IPS-20b (cell line): ENCODE measurements at regions not wholly inside any gene's neighbourhood (a gene's known extent, or its start where the extent isn't known, plus 50 kb on each side); places are given as distances from the start of the nearest gene placed in this dataset.
A peak's percentile ranks its signal among the peaks of the same experiment; 100 is the strongest.

Experiments
- H3K27ac ChIP-seq: one replicate; pipeline ENCODE4 v1.5.1; 2013; ENCODE audit warnings: low read length
- H3K27me3 ChIP-seq: 2 replicates; pipeline ENCODE4 v1.6.1; 2013; ENCODE audit warnings: mild to moderate bottlenecking, low read length, inconsistent platforms; ENCODE audit not compliant: insufficient read depth
- H3K36me3 ChIP-seq: 2 replicates; pipeline ENCODE4 v1.6.1; 2013; ENCODE audit warnings: low read depth, mild to moderate bottlenecking, inconsistent platforms, low read length, moderate library complexity; ENCODE audit not compliant: insufficient read depth
- H3K4me1 ChIP-seq: 2 replicates; pipeline ENCODE4 v1.6.1; 2013; ENCODE audit warnings: mild to moderate bottlenecking, control low read depth, inconsistent platforms, low read length, moderate library complexity; ENCODE audit not compliant: insufficient read depth
- H3K4me3 ChIP-seq: 2 replicates; pipeline ENCODE4 v1.5.1; 2013; ENCODE audit warnings: mild to moderate bottlenecking, low read length, inconsistent platforms
- H3K9ac ChIP-seq: 2 replicates; pipeline ENCODE4 v1.6.1; 2013; ENCODE audit warnings: low read depth, mild to moderate bottlenecking, inconsistent platforms, low read length, moderate library complexity
- H3K9me3 ChIP-seq: 2 replicates; pipeline ENCODE4 v1.6.1; 2013; ENCODE audit warnings: mild to moderate bottlenecking, low read depth, low read length, inconsistent platforms; ENCODE audit not compliant: insufficient read depth

GRCh38 chr2:151071906-151072305 is 189.8 kb downstream of the RBM43 start:
- Histone ChIP-seq H3K36me3 (no peaks in the 10 kb centered on the region), H3K27me3 (no peaks in the 10 kb centered on the region), H3K9ac (no peak overlapping the region), H3K4me1 (peaks cover 22% of the 10 kb centered on the region), H3K9me3 (no peaks in the 10 kb centered on the region), H3K27ac (no peak overlapping the region), H3K4me3 (no peak overlapping the region)

- peaks cover 22% of the 10 kb centered on the region for H3K4me1 ChIP-seq
- H3K4me3 ChIP-seq = peak overlapping the region; percentile 15; the same call in 1 of the 2 replicates
- no peaks in the 10 kb centered on the region for H3K9me3 ChIP-seq
- H3K36me3 ChIP-seq = no peaks in the 10 kb centered on the region
- H3K27me3 ChIP-seq = no peaks in the 10 kb centered on the region
- no peak overlapping the region for H3K9ac ChIP-seq
- H3K27ac ChIP-seq = no peak overlapping the region
Measured at GRCh38 chr2:151071382-151071781, 190.3 kb downstream of the RBM43 start.

- no peaks in the 10 kb centered on the region for H3K36me3 ChIP-seq
- H3K9ac ChIP-seq = no peak overlapping the region
- no peaks in the 10 kb centered on the region for H3K9me3 ChIP-seq
- H3K4me1 ChIP-seq = peaks cover 22% of the 10 kb centered on the region
- H3K27me3 ChIP-seq = no peaks in the 10 kb centered on the region
- peak overlapping the region; percentile 11; the same call in 1 of the 2 replicates for H3K4me3 ChIP-seq
- H3K27ac ChIP-seq = peak overlapping the region; percentile 48
Measured at GRCh38 chr2:151070253-151070652, 191.4 kb downstream of the RBM43 start.

- H3K27me3 ChIP-seq = no peaks in the 10 kb centered on the region
- peaks cover 28% of the 10 kb centered on the region for H3K4me1 ChIP-seq
Measured at GRCh38 chr2:151067658-151068369, 193.8 kb downstream of the RBM43 start.

GRCh38 chr2:151063271-151063670 is 198.4 kb downstream of the RBM43 start:
- H3K9me3 ChIP-seq = no peaks in the 10 kb centered on the region
- peaks cover 6% of the 10 kb centered on the region; the same call in 1 of the 2 replicates for H3K4me1 ChIP-seq
- no peak overlapping the region for H3K27ac ChIP-seq
- no peak overlapping the region for H3K4me3 ChIP-seq
- no peak overlapping the region for H3K9ac ChIP-seq
- no peaks in the 10 kb centered on the region for H3K27me3 ChIP-seq
- H3K36me3 ChIP-seq = no peaks in the 10 kb centered on the region

More at GRCh38 chr2:151067658-151068369, 193.8 kb downstream of the RBM43 start:
- Histone ChIP-seq H3K36me3 (no peaks in the 10 kb centered on the region), H3K9ac (no peak overlapping the region), H3K4me3 (no peak overlapping the region), H3K27ac (no peak overlapping the region), H3K9me3 (no peaks in the 10 kb centered on the region)

- H3K27me3 ChIP-seq = no peaks in the 10 kb centered on the region
- H3K4me3 ChIP-seq = no peak overlapping the region
- H3K27ac ChIP-seq = no peak overlapping the region
- H3K36me3 ChIP-seq = no peaks in the 10 kb centered on the region
- H3K4me1 ChIP-seq = peaks cover 6% of the 10 kb centered on the region; the same call in 1 of the 2 replicates
- no peak overlapping the region for H3K9ac ChIP-seq
- no peaks in the 10 kb centered on the region for H3K9me3 ChIP-seq
Measured at GRCh38 chr2:151060287-151060686, 201.4 kb downstream of the RBM43 start.

- no peak overlapping the region for H3K4me3 ChIP-seq
- no peaks in the 10 kb centered on the region for H3K4me1 ChIP-seq
- no peaks in the 10 kb centered on the region for H3K36me3 ChIP-seq
- no peaks in the 10 kb centered on the region for H3K9me3 ChIP-seq
- no peaks in the 10 kb centered on the region for H3K27me3 ChIP-seq
- H3K27ac ChIP-seq = no peak overlapping the region
- no peak overlapping the region for H3K9ac ChIP-seq
Measured at GRCh38 chr2:151056870-151057269, 204.8 kb downstream of the RBM43 start.

- H3K4me1 ChIP-seq = no peaks in the 10 kb centered on the region
- no peak overlapping the region for H3K27ac ChIP-seq
- no peak overlapping the region for H3K9ac ChIP-seq
- H3K27me3 ChIP-seq = no peaks in the 10 kb centered on the region
- no peaks in the 10 kb centered on the region for H3K9me3 ChIP-seq
- no peak overlapping the region for H3K4me3 ChIP-seq
- no peaks in the 10 kb centered on the region for H3K36me3 ChIP-seq
Measured at GRCh38 chr2:151053661-151053990, 208.0 kb downstream of the RBM43 start.

GRCh38 chr2:151052850-151053660 is 208.6 kb downstream of the RBM43 start:
- Histone ChIP-seq H3K27me3 (no peaks in the 10 kb centered on the region), H3K9ac (no peak overlapping the region), H3K9me3 (no peaks in the 10 kb centered on the region), H3K36me3 (no peaks in the 10 kb centered on the region), H3K4me3 (no peak overlapping the region), H3K4me1 (no peaks in the 10 kb centered on the region), H3K27ac (no peak overlapping the region)

- H3K4me1 ChIP-seq = no peaks in the 10 kb centered on the region
- no peak overlapping the region for H3K4me3 ChIP-seq
- H3K9me3 ChIP-seq = no peaks in the 10 kb centered on the region
- H3K36me3 ChIP-seq = no peaks in the 10 kb centered on the region
- H3K9ac ChIP-seq = no peak overlapping the region
- H3K27me3 ChIP-seq = no peaks in the 10 kb centered on the region
- no peak overlapping the region for H3K27ac ChIP-seq
Measured at GRCh38 chr2:151051574-151052220, 210.0 kb downstream of the RBM43 start.

GRCh38 chr2:151049746-151050145 is 211.9 kb downstream of the RBM43 start:
- no peaks in the 10 kb centered on the region for H3K9me3 ChIP-seq
- H3K9ac ChIP-seq = no peak overlapping the region
- H3K4me3 ChIP-seq = no peak overlapping the region
- no peaks in the 10 kb centered on the region for H3K4me1 ChIP-seq
- no peaks in the 10 kb centered on the region for H3K36me3 ChIP-seq
- no peak overlapping the region for H3K27ac ChIP-seq
- no peaks in the 10 kb centered on the region for H3K27me3 ChIP-seq
